Mesenchymal stem cell (in vitro differentiated cells and primary cell): ENCODE measurements at regions not wholly inside any gene's neighbourhood (a gene's known extent, or its start where the extent isn't known, plus 50 kb on each side); places are given as distances from the start of the nearest gene placed in this dataset.

Source experiments
- DNase-seq: peaks from one replicate; pipeline ENCODE4 v3.0.0-alpha.2; 2013
- H2AFZ ChIP-seq: one replicate; pipeline ENCODE4 v1.6.1; 2013; ENCODE audit warnings: low read depth, mild to moderate bottlenecking, control low read depth, inconsistent platforms, low read length, moderate library complexity
- H2AK5ac ChIP-seq: 2 replicates; pipeline ENCODE4 v1.6.1; 2013; ENCODE audit warnings: low read length, moderate library complexity, mild to moderate bottlenecking, inconsistent platforms; ENCODE audit not compliant: severe bottlenecking
- H2BK120ac ChIP-seq: one replicate; pipeline ENCODE4 v1.6.1; 2013; ENCODE audit warnings: low read depth, mild to moderate bottlenecking, inconsistent platforms, low read length, moderate library complexity
- H2BK12ac ChIP-seq, 2 experiments: one replicate each; pipeline ENCODE4 v1.6.1; 2013; ENCODE audit warnings: inconsistent platforms in 2 of 2, low read length in 2 of 2, mild to moderate bottlenecking in 2 of 2, moderate library complexity in 2 of 2, control low read depth in 1 of 2
- H2BK15ac ChIP-seq: one replicate; pipeline ENCODE4 v1.6.1; 2013; ENCODE audit warnings: mild to moderate bottlenecking, low read depth, inconsistent platforms; ENCODE audit not compliant: poor library complexity, severe bottlenecking
- H2BK5ac ChIP-seq: 2 replicates; pipeline ENCODE4 v1.6.1; 2013; ENCODE audit warnings: low read depth, mild to moderate bottlenecking, low read length, control low read depth, inconsistent platforms; ENCODE audit not compliant: poor library complexity, severe bottlenecking
- H3K14ac ChIP-seq, 2 experiments: one replicate each; pipeline ENCODE4 v1.6.1; 2013; ENCODE audit warnings: inconsistent platforms in 2 of 2, low read length in 2 of 2, control low read depth in 1 of 2, mild to moderate bottlenecking in 1 of 2, moderate library complexity in 1 of 2
- H3K18ac ChIP-seq, 2 experiments: one replicate each; pipeline ENCODE4 v1.6.1; 2013; ENCODE audit warnings: inconsistent platforms in 2 of 2, low read length in 2 of 2, control low read depth in 1 of 2, low read depth in 1 of 2, mild to moderate bottlenecking in 1 of 2
- H3K23ac ChIP-seq, 2 experiments: one replicate each; pipeline ENCODE4 v1.6.1; 2013; ENCODE audit warnings: inconsistent platforms in 2 of 2, low read length in 2 of 2, mild to moderate bottlenecking in 2 of 2, moderate library complexity in 2 of 2, control low read depth in 1 of 2
- H3K27ac ChIP-seq: 2 replicates; pipeline ENCODE4 v1.5.1; 2013; ENCODE audit warnings: mild to moderate bottlenecking, moderate library complexity, low read length, control low read depth, inconsistent platforms; ENCODE audit not compliant: poor library complexity, severe bottlenecking
- H3K27me3 ChIP-seq, 2 experiments: 2 replicates each; pipeline versions ENCODE4 v1.6.1 to v1.7.0; 2013; ENCODE audit warnings: low read length in 2 of 2, mild to moderate bottlenecking in 2 of 2, moderate library complexity in 2 of 2, control low read depth in 1 of 2, inconsistent platforms in 1 of 2; ENCODE audit not compliant: control insufficient read depth in 1 of 2, insufficient read depth in 1 of 2
- H3K36me3 ChIP-seq, 2 experiments: 2 replicates each; pipeline versions ENCODE4 v1.6.1 to v1.7.0; 2013; ENCODE audit warnings: low read length in 2 of 2, control low read depth in 1 of 2, inconsistent platforms in 1 of 2, low read depth in 1 of 2, mild to moderate bottlenecking in 1 of 2; ENCODE audit not compliant: insufficient read depth in 2 of 2, control insufficient read depth in 1 of 2
- H3K4ac ChIP-seq, 2 experiments: one replicate each; pipeline ENCODE4 v1.6.1; 2013; ENCODE audit warnings: inconsistent platforms in 2 of 2, low read length in 2 of 2, mild to moderate bottlenecking in 2 of 2, moderate library complexity in 2 of 2, control low read depth in 1 of 2, low read depth in 1 of 2
- H3K4me1 ChIP-seq: 2 replicates; pipeline ENCODE4 v1.6.1; 2013; ENCODE audit warnings: low read depth, low read length, control low read depth; ENCODE audit not compliant: control insufficient read depth, insufficient read depth
- H3K4me2 ChIP-seq: 2 replicates; pipeline ENCODE4 v1.6.1; 2013; ENCODE audit warnings: low read length, mild to moderate bottlenecking, inconsistent platforms; ENCODE audit not compliant: poor library complexity, severe bottlenecking
- H3K4me3 ChIP-seq, 2 experiments: 2 replicates each; pipeline versions ENCODE4 v1.5.1 to v1.7.0; 2013; ENCODE audit warnings: low read length in 2 of 2, mild to moderate bottlenecking in 2 of 2, control low read depth in 1 of 2, low read depth in 1 of 2; ENCODE audit not compliant: insufficient read depth in 1 of 2
- H3K79me1 ChIP-seq: replicated peaks from 2 replicates; pipeline ENCODE4 v1.6.1; 2013; ENCODE audit warnings: mild to moderate bottlenecking, control low read depth, low read length, inconsistent platforms; ENCODE audit not compliant: poor library complexity, severe bottlenecking
- H3K9ac ChIP-seq: 2 replicates; pipeline ENCODE4 v1.7.0; 2013; ENCODE audit warnings: mild to moderate bottlenecking, low read length, moderate library complexity
- H3K9me3 ChIP-seq: 2 replicates; pipeline ENCODE4 v1.7.0; 2013; ENCODE audit warnings: mild to moderate bottlenecking, low read length; ENCODE audit not compliant: control insufficient read depth
- H4K8ac ChIP-seq: one replicate; pipeline ENCODE4 v1.6.1; 2013; ENCODE audit warnings: inconsistent platforms, mild to moderate bottlenecking, low read length, moderate library complexity
- H4K91ac ChIP-seq: one replicate; pipeline ENCODE4 v1.6.1; 2013; ENCODE audit warnings: mild to moderate bottlenecking, low read length, inconsistent platforms
- WGBS: methylation state at CpG from one replicate; pipeline ENCODE4 v1.1.7; 2013; ENCODE audit warnings: mixed read lengths; 5-methylcytosine and 5-hydroxymethylcytosine counted together

GRCh38 chr14:51445001-51445390, 204.9 kb downstream of the TMX1 start:
- H3K4me1 ChIP-seq: peaks cover 10% of the 10 kb centered on the region

GRCh38 chr14:51446771-51447170, 204.9 kb upstream of the FRMD6 start:
- H3K4me2 ChIP-seq: no peak overlapping the region
- H2AK5ac ChIP-seq: no peak overlapping the region
- no peak overlapping the region for H3K4ac ChIP-seq
- no peak overlapping the region for H3K4me3 ChIP-seq
- H3K9me3 ChIP-seq: no peaks in the 10 kb centered on the region
- no peak for DNase-seq
- no peak overlapping the region for H3K23ac ChIP-seq
- peak overlapping the region; percentile 91 for H2BK15ac ChIP-seq
- H3K9ac ChIP-seq: no peak overlapping the region
- H3K79me1 ChIP-seq: no peaks in the 10 kb centered on the region
- no peak overlapping the region for H3K18ac ChIP-seq
- 77% methylated on average over 2 of the region's 3 CpGs for WGBS
- no peaks in the 10 kb centered on the region for H3K27me3 ChIP-seq
- H2BK5ac ChIP-seq: no peak overlapping the region
- no peak overlapping the region for H3K27ac ChIP-seq
- peak overlapping the region in 1 of 2 experiments; percentile 67 for H2BK12ac ChIP-seq
- H3K14ac ChIP-seq: no peak overlapping the region
- no peak overlapping the region for H2BK120ac ChIP-seq
- no peaks in the 10 kb centered on the region for H3K36me3 ChIP-seq
- no peak overlapping the region for H2AFZ ChIP-seq
- H4K8ac ChIP-seq: no peak overlapping the region
- H4K91ac ChIP-seq: no peak overlapping the region
- peaks cover 8% of the 10 kb centered on the region for H3K4me1 ChIP-seq

More at GRCh38 chr14:51445001-51445390, 204.9 kb downstream of the TMX1 start:
- DNase-seq: no peak
- Histone ChIP-seq H2BK12ac (peak overlapping the region in 1 of 2 experiments; percentile 17), H4K8ac (no peak overlapping the region), H3K9ac (no peak overlapping the region), H2AK5ac (peak overlapping the region; percentile 43), H2BK5ac (no peak overlapping the region), H3K27me3 (no peaks in the 10 kb centered on the region), H2BK120ac (peak overlapping the region; percentile 83), H3K9me3 (no peaks in the 10 kb centered on the region), H2BK15ac (no peak overlapping the region), H2AFZ (no peak overlapping the region), H3K27ac (no peak overlapping the region), H3K4me3 (no peak overlapping the region), H3K14ac (no peak overlapping the region), H4K91ac (no peak overlapping the region), H3K18ac (peak overlapping the region in 1 of 2 experiments; percentile 30), H3K23ac (no peak overlapping the region), H3K4ac (peak overlapping the region in 1 of 2 experiments; percentile 31), H3K4me2 (no peak overlapping the region), H3K79me1 (peaks cover 2% of the 10 kb centered on the region), H3K36me3 (no peaks in the 10 kb centered on the region)
- 100% methylated on average over 1 of the region's 3 CpGs for WGBS

GRCh38 chr14:51447411-51447810, 204.3 kb upstream of the FRMD6 start:
- H3K27ac ChIP-seq: no peak overlapping the region
- H3K4ac ChIP-seq: peak overlapping the region in 1 of 2 experiments; percentile 6
- H3K27me3 ChIP-seq: no peaks in the 10 kb centered on the region
- no peak for DNase-seq
- H2BK12ac ChIP-seq: peak overlapping the region in 1 of 2 experiments; percentile 67
- H3K9me3 ChIP-seq: no peaks in the 10 kb centered on the region
- no peak overlapping the region for H2BK15ac ChIP-seq
- H3K36me3 ChIP-seq: no peaks in the 10 kb centered on the region
- peaks cover 8% of the 10 kb centered on the region for H3K4me1 ChIP-seq
- H2AK5ac ChIP-seq: no peak overlapping the region
- no peak overlapping the region for H2AFZ ChIP-seq
- H3K9ac ChIP-seq: no peak overlapping the region
- no peaks in the 10 kb centered on the region for H3K79me1 ChIP-seq
- no peak overlapping the region for H3K4me2 ChIP-seq
- H3K14ac ChIP-seq: no peak overlapping the region
- peak overlapping the region; percentile 69 for H4K91ac ChIP-seq
- H3K18ac ChIP-seq: peak overlapping the region; percentile 31 to 37
- H2BK5ac ChIP-seq: no peak overlapping the region
- peak overlapping the region; percentile 29 for H4K8ac ChIP-seq
- no peak overlapping the region for H3K23ac ChIP-seq
- no peak overlapping the region for H2BK120ac ChIP-seq
- H3K4me3 ChIP-seq: no peak overlapping the region
- whole genome bisulfite sequencing: 96% methylated on average over 4 of the region's 4 CpGs

- H4K91ac ChIP-seq: no peak overlapping the region
- peak overlapping the region; percentile 28 to 76 for H3K18ac ChIP-seq
- no peak overlapping the region for H3K9ac ChIP-seq
- no peaks in the 10 kb centered on the region for H3K36me3 ChIP-seq
- H2AFZ ChIP-seq: no peak overlapping the region
- H2BK12ac ChIP-seq: peak overlapping the region; percentile 23 to 42
- H2BK120ac ChIP-seq: no peak overlapping the region
- peak overlapping the region in 1 of 2 experiments; percentile 3 for H3K4ac ChIP-seq
- no peaks in the 10 kb centered on the region for H3K9me3 ChIP-seq
- no peaks in the 10 kb centered on the region for H3K27me3 ChIP-seq
- WGBS: 100% methylated on average over 2 of the region's 2 CpGs
- peak overlapping the region; percentile 31 for H2AK5ac ChIP-seq
- H3K4me1 ChIP-seq: peaks cover 7% of the 10 kb centered on the region
- peak overlapping the region; percentile 27 for H4K8ac ChIP-seq
- H2BK15ac ChIP-seq: no peak overlapping the region
- no peak overlapping the region for H3K4me2 ChIP-seq
- H3K14ac ChIP-seq: no peak overlapping the region
- H2BK5ac ChIP-seq: no peak overlapping the region
- no peak overlapping the region for H3K4me3 ChIP-seq
- no peak overlapping the region for H3K23ac ChIP-seq
- H3K27ac ChIP-seq: peak overlapping the region; percentile 52
- peak; percentile 49 for DNase-seq
- no peaks in the 10 kb centered on the region for H3K79me1 ChIP-seq
Observed at GRCh38 chr14:51448831-51449670, 202.7 kb upstream of the FRMD6 start.
